Activated CD4-positive, alpha-beta T cell treated with anti-CD3 and anti-CD28 coated beads for 48 hours (primary cell): ENCODE measurements at regions not wholly inside any gene's neighbourhood (a gene's known extent, or its start where the extent isn't known, plus 50 kb on each side); places are given as distances from the start of the nearest gene placed in this dataset.

Experiments
- DNase-seq: peaks from one replicate; pipeline ENCODE4 v3.0.0-alpha.2; 2020

GRCh38 chr12:46461459-46461858 is 88.9 kb upstream of the SLC38A2 start:
- no peak for DNase-seq

- no peak for DNase-seq
Measured at GRCh38 chr12:46460682-46461210, 88.2 kb upstream of the SLC38A2 start.

- no peak for DNase-seq
Measured at GRCh38 chr12:46459861-46460545, 87.4 kb upstream of the SLC38A2 start.

DNA sequence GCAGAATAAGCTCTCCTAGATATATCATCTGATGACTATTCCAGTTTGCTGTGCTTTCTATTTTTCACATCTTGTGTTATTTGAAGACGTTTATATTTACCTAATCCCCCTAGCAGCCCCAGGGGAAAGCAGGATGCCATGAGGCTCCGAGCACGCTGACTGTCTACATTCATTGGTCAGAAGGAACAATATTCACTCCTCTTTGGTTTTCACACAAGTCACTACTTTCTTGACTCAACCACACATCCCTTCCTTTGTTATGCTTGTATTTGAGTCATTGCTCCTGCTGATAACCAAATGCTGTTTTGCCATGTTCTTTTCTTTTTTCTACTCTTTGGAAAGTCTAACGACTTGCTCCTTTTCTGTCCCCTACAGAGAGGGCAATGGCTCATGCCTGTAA is 86.5 kb upstream of the SLC38A2 start:
- peak; percentile 49 for DNase-seq

- DNase-seq: no peak
Measured at GRCh38 chr12:46458500-46459102, 86.0 kb upstream of the SLC38A2 start.

DNA sequence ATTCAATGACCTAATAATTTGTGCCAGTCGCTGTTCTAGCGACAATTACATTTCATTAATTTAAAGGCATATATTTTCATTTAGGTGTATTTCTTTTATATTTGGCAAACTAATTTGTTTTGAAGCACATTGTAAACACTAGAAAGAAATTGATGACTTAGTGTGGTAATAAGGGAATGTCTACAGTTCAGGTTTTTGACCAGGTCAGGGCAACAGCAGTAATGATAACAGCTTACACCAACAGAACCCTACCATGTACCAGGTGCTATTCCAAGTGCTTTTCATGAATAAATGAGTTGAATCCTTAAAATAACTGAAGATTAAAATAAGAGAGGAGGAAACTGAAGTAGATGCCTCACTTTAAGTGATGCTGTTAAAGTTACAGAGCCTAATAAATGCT is 85.4 kb upstream of the SLC38A2 start:
- no peak for DNase-seq

GRCh38 chr12:46456356-46457334 is 84.1 kb upstream of the SLC38A2 start:
- no peak for DNase-seq

- DNase-seq: no peak
Measured at GRCh38 chr12:46455648-46456352, 83.2 kb upstream of the SLC38A2 start.

GRCh38 chr12:46454981-46455380 is 82.4 kb upstream of the SLC38A2 start:
- no peak for DNase-seq

- DNase-seq: no peak
Measured at GRCh38 chr12:46453428-46453827, 80.9 kb upstream of the SLC38A2 start.

GRCh38 chr12:46452776-46453175 is 80.2 kb upstream of the SLC38A2 start:
- no peak for DNase-seq

DNA sequence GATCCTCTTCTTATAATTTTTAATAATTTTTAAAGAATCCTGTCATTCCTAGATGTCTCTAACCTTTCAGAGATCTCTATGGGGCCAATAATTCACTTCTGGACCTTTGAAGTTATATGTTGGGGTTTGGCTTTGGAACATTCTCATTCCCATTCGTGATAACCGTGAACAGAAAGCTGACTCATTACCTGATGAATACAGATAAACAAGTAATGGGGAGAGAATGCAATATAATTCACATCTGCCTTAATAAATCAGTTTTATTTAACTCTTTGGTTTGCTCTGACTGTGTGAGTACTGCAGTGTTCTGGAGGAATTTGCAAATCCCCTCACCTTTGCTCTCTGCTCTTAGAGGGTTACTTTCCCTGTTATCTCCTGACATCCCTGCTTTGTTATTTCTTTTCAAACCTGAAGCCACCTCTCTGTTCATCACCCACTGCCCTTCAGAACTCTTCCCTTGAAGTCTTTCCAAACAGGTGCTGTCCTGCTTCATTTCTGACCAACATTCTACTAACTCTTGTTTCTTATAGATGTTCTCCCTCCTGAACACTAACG is 79.6 kb upstream of the SLC38A2 start:
- no peak for DNase-seq

- no peak for DNase-seq
Measured at GRCh38 chr12:46451276-46452021, 78.9 kb upstream of the SLC38A2 start.

DNA sequence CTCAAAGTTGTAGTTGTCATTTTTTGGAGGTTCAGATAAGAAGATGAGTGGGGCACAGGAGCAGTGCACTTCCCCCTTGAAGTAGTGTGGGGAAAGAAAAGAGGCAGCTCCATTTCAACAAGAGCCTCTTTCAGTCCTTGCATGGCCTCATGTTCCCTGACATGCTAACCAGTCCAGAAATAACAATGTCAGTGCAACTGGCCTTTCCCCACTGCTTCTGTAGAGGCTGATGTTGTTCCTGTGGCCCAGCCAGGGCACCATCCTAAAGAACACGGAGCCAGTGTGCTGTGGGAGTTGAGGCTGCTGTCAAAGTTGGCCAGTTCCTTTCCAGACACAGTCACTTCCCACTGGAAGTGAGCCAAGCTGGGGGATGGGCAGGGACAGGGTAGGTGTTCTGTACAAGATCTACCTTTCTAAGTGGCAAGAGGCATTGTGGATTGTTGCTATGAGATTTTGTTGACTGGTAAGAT is 77.7 kb upstream of the SLC38A2 start:
- DNase-seq: peak; percentile 13

DNA sequence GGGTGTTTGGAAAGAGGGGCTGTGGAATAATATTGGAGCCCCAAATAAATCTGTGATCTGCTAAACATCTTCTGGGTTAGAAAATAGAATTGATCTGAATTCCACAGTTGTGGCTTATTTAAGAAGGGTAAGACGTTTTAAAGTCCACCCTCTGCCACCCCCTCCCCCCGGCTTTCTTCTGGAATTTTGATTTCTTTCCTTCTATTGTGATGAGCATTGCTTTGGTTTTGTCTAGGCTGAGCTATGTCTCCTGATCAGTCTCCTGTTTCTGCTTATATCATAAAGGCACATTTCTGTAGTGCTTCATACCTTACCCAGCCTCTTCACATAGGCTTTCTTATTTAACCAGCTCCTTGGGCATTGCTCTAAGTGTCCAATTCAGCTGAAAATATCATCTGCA is 77.3 kb upstream of the SLC38A2 start:
- DNase-seq: no peak

GRCh38 chr12:46449316-46449715 is 76.7 kb upstream of the SLC38A2 start:
- DNase-seq: no peak

DNA sequence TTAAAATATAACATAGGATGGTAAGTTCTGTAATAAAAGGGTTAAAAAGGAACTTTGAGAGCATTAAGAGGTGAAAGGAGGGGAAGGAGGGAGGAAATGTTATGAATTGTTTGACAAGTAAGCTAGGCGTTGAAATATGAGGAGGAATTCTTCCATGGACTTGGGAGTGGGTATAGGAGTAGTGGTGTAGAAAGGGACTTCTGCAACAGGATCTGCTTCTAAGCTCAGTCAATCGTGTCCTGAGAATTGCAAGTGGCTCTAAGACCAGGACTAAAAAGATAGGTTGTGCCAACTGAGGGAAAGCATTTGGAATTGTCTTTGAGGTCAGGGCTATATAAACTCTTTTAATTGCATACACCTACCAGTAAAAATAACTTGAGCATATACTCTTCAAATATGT is 74.1 kb upstream of the SLC38A2 start:
- DNase-seq: no peak

- no peak for DNase-seq
Measured at GRCh38 chr12:46445551-46446235, 73.1 kb upstream of the SLC38A2 start.

DNA sequence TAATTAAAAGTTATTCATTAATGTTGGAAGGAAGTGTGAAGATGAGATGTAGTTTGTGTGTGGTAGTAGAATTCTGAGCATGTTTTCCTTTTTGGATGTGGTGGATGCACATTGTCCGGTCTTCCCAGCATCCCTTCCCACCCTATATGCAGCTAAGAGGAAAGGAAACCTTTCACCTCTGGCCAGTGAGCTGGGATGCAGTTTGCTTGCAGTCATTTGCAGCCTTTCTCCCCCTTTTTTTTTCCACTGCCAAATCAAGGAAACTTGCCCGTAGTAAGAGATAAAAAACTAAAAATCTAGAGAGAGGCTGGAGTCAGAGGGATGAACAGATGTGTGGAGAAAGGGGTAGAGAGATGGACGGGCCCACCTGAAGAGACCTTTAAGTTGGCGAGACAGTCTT is 72.5 kb upstream of the SLC38A2 start:
- no peak for DNase-seq

- DNase-seq: no peak
Measured at GRCh38 chr12:46443594-46444263, 71.2 kb upstream of the SLC38A2 start.
